ENCODE measurements at regions not wholly inside any gene's neighbourhood (a gene's known extent, or its start where the extent isn't known, plus 50 kb on each side); places are given as distances from the start of the nearest gene placed in this dataset.

- Histone ChIP-seq H3K4me2 (ENCODE audit: low read length) (no peak overlapping the region), H3K27ac (ENCODE audit: low read depth, low read length) (no peak overlapping the region), H3K4me3 (replicated peaks in 1 of 2; ENCODE audit: low read depth in 1 of 2, low read length in 2 of 2) (no peak overlapping the region), H3K4me1 (ENCODE audit: control insufficient read depth in 1 of 2, insufficient read depth in 2 of 2, low read length in 2 of 2) (0 out of 4 replicates have a peak, but pooled peaks cover 0 to under 1% of the 10 kb centered on the region in 2 experiments), H3K27me3 (ENCODE audit: insufficient read depth, low read length) (no peaks in the 10 kb centered on the region), H4K20me1 (ENCODE audit: insufficient read depth) (no peaks in the 10 kb centered on the region), H3K9me2 (ENCODE audit: insufficient read depth) (no peaks in the 10 kb centered on the region), H3K79me2 (ENCODE audit: insufficient read depth, low read length) (no peaks in the 10 kb centered on the region), H3K9me3 (ENCODE audit: control insufficient read depth in 1 of 2, insufficient read depth in 1 of 2, low read depth in 1 of 2, low read length in 2 of 2) (no peaks in the 10 kb centered on the region), H3K36me3 (ENCODE audit: control insufficient read depth in 1 of 2, insufficient read depth in 2 of 2, low read length in 2 of 2) (no peaks in the 10 kb centered on the region), H2AFZ (ENCODE audit: low read depth, low read length, poor library complexity, severe bottlenecking) (no peak overlapping the region), H3K9ac (ENCODE audit: low read length) (no peak overlapping the region)
- intact Hi-C loops (cut with micrococcal nuclease): no loop called here
- no TSS peak for BruUV-seq (replicated peaks)
- CTCF ChIA-PET: no interaction called here
- ATAC-seq (no peak), DNase-seq (ENCODE audit: low read depth, low spot score) (no peak)
- RAD21 ChIA-PET (ENCODE audit: low non-redundant PET in 1 of 2, low total read pairs in 2 of 2, uncharacterized antibody in 2 of 2, unreplicated experiment in 2 of 2): no interaction called here
- POLR2A ChIA-PET: no interaction called here
- TF ChIP-seq POLR2A (IDR thresholded peaks at IDR 0.05; ENCODE audit: borderline replicate concordance, extremely low read depth, insufficient read depth, insufficient read length): no peak
- TF ChIP-seq JUND (IDR thresholded peaks at IDR 0.05): no peak
- no peak for TF ChIP-seq ZFX (IDR thresholded peaks at IDR 0.05)
- TF ChIP-seq EGR1 (IDR thresholded peaks at IDR 0.05; ENCODE audit: low read depth): no peak
- TF ChIP-seq SIN3A (IDR thresholded peaks at IDR 0.05; ENCODE audit: low read depth): no peak
- TF ChIP-seq, protein P1, sequence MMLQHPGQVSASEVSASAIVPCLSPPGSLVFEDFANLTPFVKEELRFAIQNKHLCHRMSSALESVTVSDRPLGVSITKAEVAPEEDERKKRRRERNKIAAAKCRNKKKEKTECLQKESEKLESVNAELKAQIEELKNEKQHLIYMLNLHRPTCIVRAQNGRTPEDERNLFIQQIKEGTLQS (IDR thresholded peaks at IDR 0.05): no peak
- TF ChIP-seq FOSL1 (IDR thresholded peaks at IDR 0.05; ENCODE audit: low read depth): no peak
These were observed 113.6 kb upstream of the CD180 start for GRCh38 chr5:67310169-67310568.

GRCh38 chr5:67308988-67309688 lies 112.5 kb upstream of the CD180 start:
- no peak for DNase-seq (ENCODE audit: low read depth, low spot score)
- no peak overlapping the region for H3K9ac ChIP-seq (ENCODE audit: low read length)
- CTCF ChIA-PET: no interaction called here
- no peaks in the 10 kb centered on the region for H3K36me3 ChIP-seq (ENCODE audit: control insufficient read depth in 1 of 2, insufficient read depth in 2 of 2, low read length in 2 of 2)
- RAD21 ChIA-PET (ENCODE audit: low non-redundant PET in 1 of 2, low total read pairs in 2 of 2, uncharacterized antibody in 2 of 2, unreplicated experiment in 2 of 2): no interaction called here
- no peaks in the 10 kb centered on the region for H4K20me1 ChIP-seq (ENCODE audit: insufficient read depth)
- no peak for ATAC-seq
- H2AFZ ChIP-seq (ENCODE audit: low read depth, low read length, poor library complexity, severe bottlenecking): no peak overlapping the region
- no peaks in the 10 kb centered on the region for H3K9me3 ChIP-seq (ENCODE audit: control insufficient read depth in 1 of 2, insufficient read depth in 1 of 2, low read depth in 1 of 2, low read length in 2 of 2)
- H3K4me2 ChIP-seq (ENCODE audit: low read length): no peak overlapping the region
- H3K4me1 ChIP-seq (ENCODE audit: control insufficient read depth in 1 of 2, insufficient read depth in 2 of 2, low read length in 2 of 2): no peaks in the 10 kb centered on the region
- no peaks in the 10 kb centered on the region for H3K79me2 ChIP-seq (ENCODE audit: insufficient read depth, low read length)
- no peak overlapping the region for H3K4me3 ChIP-seq (replicated peaks in 1 of 2; ENCODE audit: low read depth in 1 of 2, low read length in 2 of 2)
- intact Hi-C loops (cut with micrococcal nuclease): no loop called here
- no TSS peak for BruUV-seq (replicated peaks)
- H3K27ac ChIP-seq (ENCODE audit: low read depth, low read length): no peak overlapping the region
- H3K27me3 ChIP-seq (ENCODE audit: insufficient read depth, low read length): no peaks in the 10 kb centered on the region
- no peaks in the 10 kb centered on the region for H3K9me2 ChIP-seq (ENCODE audit: insufficient read depth)
- TF ChIP-seq SIN3A (IDR thresholded peaks at IDR 0.05; ENCODE audit: low read depth) (no peak), CBX3 (IDR thresholded peaks at IDR 0.05; ENCODE audit: low read depth) (no peak), CEBPB (IDR thresholded peaks at IDR 0.05; ENCODE audit: low read depth) (no peak), POLR2A (IDR thresholded peaks at IDR 0.05; ENCODE audit: borderline replicate concordance, extremely low read depth, insufficient read depth, insufficient read length) (no peak)
- TF ChIP-seq, protein P2, sequence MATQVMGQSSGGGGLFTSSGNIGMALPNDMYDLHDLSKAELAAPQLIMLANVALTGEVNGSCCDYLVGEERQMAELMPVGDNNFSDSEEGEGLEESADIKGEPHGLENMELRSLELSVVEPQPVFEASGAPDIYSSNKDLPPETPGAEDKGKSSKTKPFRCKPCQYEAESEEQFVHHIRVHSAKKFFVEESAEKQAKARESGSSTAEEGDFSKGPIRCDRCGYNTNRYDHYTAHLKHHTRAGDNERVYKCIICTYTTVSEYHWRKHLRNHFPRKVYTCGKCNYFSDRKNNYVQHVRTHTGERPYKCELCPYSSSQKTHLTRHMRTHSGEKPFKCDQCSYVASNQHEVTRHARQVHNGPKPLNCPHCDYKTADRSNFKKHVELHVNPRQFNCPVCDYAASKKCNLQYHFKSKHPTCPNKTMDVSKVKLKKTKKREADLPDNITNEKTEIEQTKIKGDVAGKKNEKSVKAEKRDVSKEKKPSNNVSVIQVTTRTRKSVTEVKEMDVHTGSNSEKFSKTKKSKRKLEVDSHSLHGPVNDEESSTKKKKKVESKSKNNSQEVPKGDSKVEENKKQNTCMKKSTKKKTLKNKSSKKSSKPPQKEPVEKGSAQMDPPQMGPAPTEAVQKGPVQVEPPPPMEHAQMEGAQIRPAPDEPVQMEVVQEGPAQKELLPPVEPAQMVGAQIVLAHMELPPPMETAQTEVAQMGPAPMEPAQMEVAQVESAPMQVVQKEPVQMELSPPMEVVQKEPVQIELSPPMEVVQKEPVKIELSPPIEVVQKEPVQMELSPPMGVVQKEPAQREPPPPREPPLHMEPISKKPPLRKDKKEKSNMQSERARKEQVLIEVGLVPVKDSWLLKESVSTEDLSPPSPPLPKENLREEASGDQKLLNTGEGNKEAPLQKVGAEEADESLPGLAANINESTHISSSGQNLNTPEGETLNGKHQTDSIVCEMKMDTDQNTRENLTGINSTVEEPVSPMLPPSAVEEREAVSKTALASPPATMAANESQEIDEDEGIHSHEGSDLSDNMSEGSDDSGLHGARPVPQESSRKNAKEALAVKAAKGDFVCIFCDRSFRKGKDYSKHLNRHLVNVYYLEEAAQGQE (IDR thresholded peaks at IDR 0.05; ENCODE audit: low read depth): no peak
- POLR2A ChIA-PET: no interaction called here
